ENCODE measurements at regions not wholly inside any gene's neighbourhood (a gene's known extent, or its start where the extent isn't known, plus 50 kb on each side); places are given as distances from the start of the nearest gene placed in this dataset.
A peak's percentile ranks its signal among the peaks of the same experiment; 100 is the strongest.

GRCh38 chr5:15003511-15003920 is 131.9 kb upstream of the ANKH start (continued):
- no peak for TF ChIP-seq PREB (CRISPR knock-in tag; IDR thresholded peaks at IDR 0.05)
- no peak for TF ChIP-seq TAL1 (IDR thresholded peaks at IDR 0.05)
- no peak for TF ChIP-seq ZNF740 (CRISPR knock-in tag; IDR thresholded peaks at IDR 0.05)
- no peak for TF ChIP-seq ZNF740 (tag; IDR thresholded peaks at IDR 0.05)
- TF ChIP-seq RFX7 (CRISPR knock-in tag; IDR thresholded peaks at IDR 0.05) = no peak
- TF ChIP-seq RAD21 (CRISPR knock-in tag; conservative IDR thresholded peaks at IDR 0.05 in 1 of 2, IDR thresholded peaks at IDR 0.05 in 1 of 2) = peak; percentile 86 to 91

GRCh38 chr5:15002791-15003190 is 131.2 kb upstream of the ANKH start:
- no peak overlapping the region for H3K4me2 ChIP-seq (ENCODE audit: insufficient read depth, low read length)
- no peaks in the 10 kb centered on the region for H3K36me3 ChIP-seq (ENCODE audit: control insufficient read depth, insufficient read depth, low read length)
- CTCF ChIA-PET (ENCODE audit: low intra/inter-chr PET ratio) = interaction anchor here (0.7 to 3.7 kb wide), 4 partner anchors 11 to 1015 kb away, joined by 3 to 35 read pairs (median 9); no protein-coding TSS in a partner anchor
- no peak for DNase-seq (ENCODE audit: extremely low read depth in 1 of 4, low spot score in 3 of 4)
- no peaks in the 10 kb centered on the region for H3K4me1 ChIP-seq (replicated peaks in 1 of 2; ENCODE audit: control insufficient read depth in 2 of 2, insufficient read depth in 2 of 2, low read length in 2 of 2)
- no peaks in the 10 kb centered on the region for H4K20me1 ChIP-seq (replicated peaks; ENCODE audit: control insufficient read depth, insufficient read depth, low read length)
- no peak overlapping the region for H3K27ac ChIP-seq (ENCODE audit: extremely low read depth, low read depth, low read length)
- H2AFZ ChIP-seq (ENCODE audit: low read depth, low read length) = no peak overlapping the region
- no peak for TF ChIP-seq TSC22D4 (tag; IDR thresholded peaks at IDR 0.05)
- TF ChIP-seq ERF (CRISPR knock-in tag; IDR thresholded peaks at IDR 0.05) = no peak
- TF ChIP-seq ADNP (tag; IDR thresholded peaks at IDR 0.05) = no peak
- no peak for TF ChIP-seq TCF7 (IDR thresholded peaks at IDR 0.05; ENCODE audit: borderline replicate concordance)
- no peaks in the 10 kb centered on the region for H3K9me1 ChIP-seq (ENCODE audit: control insufficient read depth, insufficient read depth, low read length)
- WGBS (ENCODE audit: insufficient coverage, low coverage, missing lambda C conversion rate) = 0% methylated on average over 2 of the region's 2 CpGs
- no peak for ATAC-seq
- no peaks in the 10 kb centered on the region for H3K79me2 ChIP-seq (ENCODE audit: control insufficient read depth, insufficient read depth, low read length)
- intact Hi-C loops (cut with micrococcal nuclease) (loop anchor here (1.0 to 10.0 kb wide), 4 partner anchors 128 to 640 kb away; partner anchors contain the start of gene ANKH), in situ Hi-C loops (cut with MboI) (loop anchor here (5.0 to 25.0 kb wide), 3 partner anchors 270 to 1015 kb away; no protein-coding TSS in a partner anchor)
- no peaks in the 10 kb centered on the region for H3K9me3 ChIP-seq (replicated peaks; ENCODE audit: control insufficient read depth, insufficient read depth, low read depth, low read length)
- no TSS peak for BruUV-seq (replicated peaks)
- no peaks in the 10 kb centered on the region for H3K27me3 ChIP-seq (ENCODE audit: control insufficient read depth in 2 of 2, insufficient read depth in 2 of 2, low read length in 2 of 2)
- H3K9ac ChIP-seq (ENCODE audit: insufficient read depth in 1 of 2, low read depth in 2 of 2, low read length in 2 of 2) = no peak overlapping the region
- no peak overlapping the region for H3K4me3 ChIP-seq
- FAIRE-seq = no peak
- POLR2A ChIA-PET = interaction anchor here (0.6 kb wide), 1 partner anchor 277 kb away, joined by 3 read pairs; no protein-coding TSS in a partner anchor

All from K562 (cell line).